ENCODE measurements at regions not wholly inside any gene's neighbourhood (a gene's known extent, or its start where the extent isn't known, plus 50 kb on each side); places are given as distances from the start of the nearest gene placed in this dataset.
A peak's percentile ranks its signal among the peaks of the same experiment; 100 is the strongest.

DNA sequence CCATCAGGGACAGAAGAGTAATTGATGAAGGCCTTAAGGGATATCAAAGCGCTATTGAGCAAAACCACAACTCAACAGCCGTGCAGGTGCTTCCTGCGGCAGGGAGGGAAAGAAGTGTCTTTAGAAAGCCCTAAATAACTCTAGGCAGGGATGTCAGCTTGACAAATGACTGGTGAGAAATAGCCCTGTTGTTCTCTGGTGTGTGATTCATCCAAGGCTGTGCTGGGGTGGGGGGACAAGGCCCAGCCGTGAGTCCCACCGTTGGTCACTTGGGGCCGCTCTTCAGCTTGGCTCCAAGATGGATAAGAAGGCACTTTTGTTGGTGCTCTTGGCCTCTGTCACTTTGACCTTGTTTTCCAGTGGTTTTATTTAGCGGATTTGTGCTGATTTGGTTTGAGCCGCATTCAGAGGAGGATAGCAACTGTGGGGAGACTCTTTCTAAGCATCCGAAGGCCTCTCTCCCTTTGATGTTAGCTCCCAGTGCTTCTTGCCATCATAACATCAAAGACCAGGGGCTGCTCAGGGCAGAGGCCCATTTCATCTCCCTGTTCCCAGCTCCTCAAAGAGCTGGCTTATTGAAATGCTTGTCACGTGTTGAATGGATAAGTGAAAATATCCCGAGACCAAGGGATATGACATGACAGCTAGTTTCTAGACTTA lies 130.3 kb upstream of the SERP2 start:
- peaks cover 38% of the 10 kb centered on the region for H3K4me1 ChIP-seq (ENCODE audit: insufficient read depth, low read length, poor library complexity, severe bottlenecking)
- H3K9me3 ChIP-seq (ENCODE audit: low read length): no peaks in the 10 kb centered on the region
- POLR2A ChIA-PET: interaction anchor here (0.6 to 1.0 kb wide), 4 partner anchors 32 to 349 kb away, joined by 3 to 4 read pairs (median 4); no protein-coding TSS in a partner anchor
- no peak overlapping the region for H3K4me3 ChIP-seq (ENCODE audit: low read depth, low read length, poor library complexity, severe bottlenecking)
- H3K79me2 ChIP-seq (ENCODE audit: insufficient read depth, low read depth, low read length): no peaks in the 10 kb centered on the region
- CTCF ChIA-PET (ENCODE audit: unreplicated experiment): interaction anchor here (1.0 kb wide), 2 partner anchors 16 to 193 kb away, joined by 3 read pairs; no protein-coding TSS in a partner anchor
- peak overlapping the region; percentile 43 for H3K4me2 ChIP-seq (ENCODE audit: low read length)
- BruUV-seq (replicated peaks): no TSS peak
- no peaks in the 10 kb centered on the region for H4K20me1 ChIP-seq (ENCODE audit: insufficient read depth, low read length)
- H3K27ac ChIP-seq (ENCODE audit: low read depth, low read length, poor library complexity, severe bottlenecking): peak overlapping the region; percentile 51
- no peaks in the 10 kb centered on the region for H3K9me2 ChIP-seq (ENCODE audit: insufficient read depth, low read length)
- H2AFZ ChIP-seq (ENCODE audit: low read length): peak overlapping the region; percentile 68; the same call in 1 of the 2 replicates
- TF ChIP-seq EZH2phosphoT487 (IDR thresholded peaks at IDR 0.05; ENCODE audit: borderline replicate concordance, low read depth, low read length): no peak
- TF ChIP-seq, protein P1, sequence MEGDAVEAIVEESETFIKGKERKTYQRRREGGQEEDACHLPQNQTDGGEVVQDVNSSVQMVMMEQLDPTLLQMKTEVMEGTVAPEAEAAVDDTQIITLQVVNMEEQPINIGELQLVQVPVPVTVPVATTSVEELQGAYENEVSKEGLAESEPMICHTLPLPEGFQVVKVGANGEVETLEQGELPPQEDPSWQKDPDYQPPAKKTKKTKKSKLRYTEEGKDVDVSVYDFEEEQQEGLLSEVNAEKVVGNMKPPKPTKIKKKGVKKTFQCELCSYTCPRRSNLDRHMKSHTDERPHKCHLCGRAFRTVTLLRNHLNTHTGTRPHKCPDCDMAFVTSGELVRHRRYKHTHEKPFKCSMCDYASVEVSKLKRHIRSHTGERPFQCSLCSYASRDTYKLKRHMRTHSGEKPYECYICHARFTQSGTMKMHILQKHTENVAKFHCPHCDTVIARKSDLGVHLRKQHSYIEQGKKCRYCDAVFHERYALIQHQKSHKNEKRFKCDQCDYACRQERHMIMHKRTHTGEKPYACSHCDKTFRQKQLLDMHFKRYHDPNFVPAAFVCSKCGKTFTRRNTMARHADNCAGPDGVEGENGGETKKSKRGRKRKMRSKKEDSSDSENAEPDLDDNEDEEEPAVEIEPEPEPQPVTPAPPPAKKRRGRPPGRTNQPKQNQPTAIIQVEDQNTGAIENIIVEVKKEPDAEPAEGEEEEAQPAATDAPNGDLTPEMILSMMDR (conservative IDR thresholded peaks at IDR 0.05; ENCODE audit: low read length): peak; percentile 79
- DNase-seq (ENCODE audit: low spot score): peak; percentile 84
- intact Hi-C loops (cut with micrococcal nuclease; ENCODE audit: unreplicated experiment): loop anchor here (1.0 to 10.0 kb wide), 3 partner anchors 33 to 339 kb away; no protein-coding TSS in a partner anchor
- H3K36me3 ChIP-seq (ENCODE audit: insufficient read depth, low read length): no peaks in the 10 kb centered on the region

DNA sequence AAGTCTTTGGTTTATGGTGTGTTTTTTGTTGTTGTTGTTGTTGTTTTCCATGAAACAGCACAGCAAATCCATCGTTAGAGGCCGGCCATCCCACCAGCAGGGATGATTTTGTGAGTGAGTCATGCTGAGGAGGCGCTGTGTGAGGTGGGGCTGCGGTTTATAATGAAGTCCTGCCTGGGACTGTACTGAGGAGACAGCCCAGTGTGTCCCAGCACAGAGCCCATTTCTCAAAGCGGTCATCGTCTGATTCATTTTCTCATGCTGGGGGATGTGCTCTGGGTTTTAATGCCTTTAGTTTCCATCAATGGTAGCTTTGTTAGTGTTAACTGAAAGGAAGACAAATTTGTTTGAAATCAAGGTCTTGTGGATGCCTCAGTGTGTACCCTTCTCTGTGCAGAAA lies 129.3 kb upstream of the SERP2 start:
- Histone ChIP-seq H3K27ac (ENCODE audit: low read depth, low read length, poor library complexity, severe bottlenecking) (no peak overlapping the region), H4K20me1 (ENCODE audit: insufficient read depth, low read length) (no peaks in the 10 kb centered on the region), H2AFZ (ENCODE audit: low read length) (no peak overlapping the region; the same call in 1 of the 2 replicates), H3K4me2 (ENCODE audit: low read length) (no peak overlapping the region), H3K36me3 (ENCODE audit: insufficient read depth, low read length) (no peaks in the 10 kb centered on the region), H3K9me3 (ENCODE audit: low read length) (no peaks in the 10 kb centered on the region), H3K4me3 (ENCODE audit: low read depth, low read length, poor library complexity, severe bottlenecking) (no peak overlapping the region), H3K4me1 (ENCODE audit: insufficient read depth, low read length, poor library complexity, severe bottlenecking) (peaks cover 38% of the 10 kb centered on the region), H3K79me2 (ENCODE audit: insufficient read depth, low read depth, low read length) (no peaks in the 10 kb centered on the region), H3K9me2 (ENCODE audit: insufficient read depth, low read length) (no peaks in the 10 kb centered on the region)
- ChIA-PET POLR2A (interaction anchor here (0.6 to 1.2 kb wide), 4 partner anchors 30 to 190 kb away, joined by 3 read pairs; no protein-coding TSS in a partner anchor), CTCF (ENCODE audit: unreplicated experiment) (no interaction called here)
- no peak for TF ChIP-seq EZH2phosphoT487 (IDR thresholded peaks at IDR 0.05; ENCODE audit: borderline replicate concordance, low read depth, low read length)
- TF ChIP-seq, protein P1 (conservative IDR thresholded peaks at IDR 0.05; ENCODE audit: low read length): no peak
- BruUV-seq (replicated peaks): no TSS peak
- intact Hi-C loops (cut with micrococcal nuclease; ENCODE audit: unreplicated experiment): loop anchor here (10.0 kb wide), 1 partner anchor 339 kb away; no protein-coding TSS in a partner anchor
- no peak for DNase-seq (ENCODE audit: low spot score)

DNA sequence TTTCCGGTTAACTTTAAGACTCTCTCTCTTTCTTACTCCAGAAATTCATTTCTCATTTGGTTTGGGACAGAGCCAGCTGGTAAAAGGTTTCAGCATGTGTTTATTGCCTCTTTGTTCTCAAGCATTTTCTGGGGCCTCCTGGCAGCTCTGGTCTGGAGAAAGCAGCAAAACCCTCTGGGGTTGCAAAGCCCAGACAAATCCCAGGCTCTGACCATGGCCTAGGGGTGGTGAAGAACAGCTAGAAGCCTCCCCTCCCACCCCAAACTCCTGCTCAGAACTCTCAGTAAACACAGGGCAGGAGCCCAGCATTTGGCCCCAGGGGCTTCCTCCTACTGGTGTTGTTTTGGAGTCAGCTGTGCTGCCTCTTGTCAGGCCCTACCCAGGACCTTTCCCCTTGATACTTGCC lies 124.2 kb upstream of the SERP2 start:
- CTCF ChIA-PET (ENCODE audit: unreplicated experiment): no interaction called here
- BruUV-seq (replicated peaks): no TSS peak
- H4K20me1 ChIP-seq (ENCODE audit: insufficient read depth, low read length): no peaks in the 10 kb centered on the region
- H2AFZ ChIP-seq (ENCODE audit: low read length): no peak overlapping the region
- no peak for DNase-seq (ENCODE audit: low spot score)
- no peaks in the 10 kb centered on the region for H3K36me3 ChIP-seq (ENCODE audit: insufficient read depth, low read length)
- no peaks in the 10 kb centered on the region for H3K9me3 ChIP-seq (ENCODE audit: low read length)
- H3K9me2 ChIP-seq (ENCODE audit: insufficient read depth, low read length): no peaks in the 10 kb centered on the region
- no peak overlapping the region for H3K27ac ChIP-seq (ENCODE audit: low read depth, low read length, poor library complexity, severe bottlenecking)
- H3K79me2 ChIP-seq (ENCODE audit: insufficient read depth, low read depth, low read length): no peaks in the 10 kb centered on the region
- H3K4me3 ChIP-seq (ENCODE audit: low read depth, low read length, poor library complexity, severe bottlenecking): no peak overlapping the region
- no peak overlapping the region for H3K4me2 ChIP-seq (ENCODE audit: low read length)
- POLR2A ChIA-PET: interaction anchor here (0.6 to 1.9 kb wide), 3 partner anchors 20 to 238 kb away, joined by 3 to 6 read pairs (median 5); no protein-coding TSS in a partner anchor
- TF ChIP-seq EZH2phosphoT487 (IDR thresholded peaks at IDR 0.05; ENCODE audit: borderline replicate concordance, low read depth, low read length): no peak
- TF ChIP-seq, protein P1 (conservative IDR thresholded peaks at IDR 0.05; ENCODE audit: low read length): no peak
- intact Hi-C loops (cut with micrococcal nuclease; ENCODE audit: unreplicated experiment): loop anchor here (10.0 kb wide), 1 partner anchor 345 kb away; no protein-coding TSS in a partner anchor
- H3K4me1 ChIP-seq (ENCODE audit: insufficient read depth, low read length, poor library complexity, severe bottlenecking): peaks cover 2% of the 10 kb centered on the region

Data from OCI-LY7 (cell line).